Transverse colon (tissue), 3 donors: ENCODE measurements at regions not wholly inside any gene's neighbourhood (a gene's known extent, or its start where the extent isn't known, plus 50 kb on each side); places are given as distances from the start of the nearest gene placed in this dataset.

ENCODE experiments used
- EP300 ChIP-seq: sonication (generic); formaldehyde crosslinking; IDR thresholded peaks from one replicate; pipeline ENCODE4 v1.6.1; 2017; ENCODE audit warnings: antibody characterized with exemption, low read depth
- POLR2A ChIP-seq: fragments of 450-650 bp; IDR thresholded peaks from one replicate; pipeline ENCODE4 v1.6.1; 2016; ENCODE audit warnings: antibody characterized with exemption, mild to moderate bottlenecking, moderate library complexity
- TF ChIP-seq, protein P1 (sequence below), 5 experiments: fragments of 200-600 bp in 3 of 5; fragments of 450-650 bp in 2 of 5; sonication (generic) in 3 of 5; IDR thresholded peaks; 1 replicate in 2 of 5; 2 replicates in 3 of 5; pipeline ENCODE4 v1.5.1; 2016 to 2017; ENCODE audit warnings: antibody characterized with exemption in 5 of 5, inconsistent platforms in 3 of 5, mild to moderate bottlenecking in 2 of 5, moderate library complexity in 1 of 5

GRCh38 chr7:21089653-21090052 is 303.0 kb upstream of the SP8 start:
- TF ChIP-seq, protein P1, sequence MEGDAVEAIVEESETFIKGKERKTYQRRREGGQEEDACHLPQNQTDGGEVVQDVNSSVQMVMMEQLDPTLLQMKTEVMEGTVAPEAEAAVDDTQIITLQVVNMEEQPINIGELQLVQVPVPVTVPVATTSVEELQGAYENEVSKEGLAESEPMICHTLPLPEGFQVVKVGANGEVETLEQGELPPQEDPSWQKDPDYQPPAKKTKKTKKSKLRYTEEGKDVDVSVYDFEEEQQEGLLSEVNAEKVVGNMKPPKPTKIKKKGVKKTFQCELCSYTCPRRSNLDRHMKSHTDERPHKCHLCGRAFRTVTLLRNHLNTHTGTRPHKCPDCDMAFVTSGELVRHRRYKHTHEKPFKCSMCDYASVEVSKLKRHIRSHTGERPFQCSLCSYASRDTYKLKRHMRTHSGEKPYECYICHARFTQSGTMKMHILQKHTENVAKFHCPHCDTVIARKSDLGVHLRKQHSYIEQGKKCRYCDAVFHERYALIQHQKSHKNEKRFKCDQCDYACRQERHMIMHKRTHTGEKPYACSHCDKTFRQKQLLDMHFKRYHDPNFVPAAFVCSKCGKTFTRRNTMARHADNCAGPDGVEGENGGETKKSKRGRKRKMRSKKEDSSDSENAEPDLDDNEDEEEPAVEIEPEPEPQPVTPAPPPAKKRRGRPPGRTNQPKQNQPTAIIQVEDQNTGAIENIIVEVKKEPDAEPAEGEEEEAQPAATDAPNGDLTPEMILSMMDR (IDR thresholded peaks at IDR 0.05): no peak
- TF ChIP-seq EP300 (no peak), POLR2A (no peak)
